ENCODE measurements at regions not wholly inside any gene's neighbourhood (a gene's known extent, or its start where the extent isn't known, plus 50 kb on each side); places are given as distances from the start of the nearest gene placed in this dataset.

GRCh38 chr13:65943024-65943423, 1287.1 kb downstream of the PCDH9 start:
- TF ChIP-seq GABPA (IDR thresholded peaks at IDR 0.05 in 1 of 2, conservative IDR thresholded peaks at IDR 0.05 in 1 of 2) = no peak
- TF ChIP-seq, protein P1, sequence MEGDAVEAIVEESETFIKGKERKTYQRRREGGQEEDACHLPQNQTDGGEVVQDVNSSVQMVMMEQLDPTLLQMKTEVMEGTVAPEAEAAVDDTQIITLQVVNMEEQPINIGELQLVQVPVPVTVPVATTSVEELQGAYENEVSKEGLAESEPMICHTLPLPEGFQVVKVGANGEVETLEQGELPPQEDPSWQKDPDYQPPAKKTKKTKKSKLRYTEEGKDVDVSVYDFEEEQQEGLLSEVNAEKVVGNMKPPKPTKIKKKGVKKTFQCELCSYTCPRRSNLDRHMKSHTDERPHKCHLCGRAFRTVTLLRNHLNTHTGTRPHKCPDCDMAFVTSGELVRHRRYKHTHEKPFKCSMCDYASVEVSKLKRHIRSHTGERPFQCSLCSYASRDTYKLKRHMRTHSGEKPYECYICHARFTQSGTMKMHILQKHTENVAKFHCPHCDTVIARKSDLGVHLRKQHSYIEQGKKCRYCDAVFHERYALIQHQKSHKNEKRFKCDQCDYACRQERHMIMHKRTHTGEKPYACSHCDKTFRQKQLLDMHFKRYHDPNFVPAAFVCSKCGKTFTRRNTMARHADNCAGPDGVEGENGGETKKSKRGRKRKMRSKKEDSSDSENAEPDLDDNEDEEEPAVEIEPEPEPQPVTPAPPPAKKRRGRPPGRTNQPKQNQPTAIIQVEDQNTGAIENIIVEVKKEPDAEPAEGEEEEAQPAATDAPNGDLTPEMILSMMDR (IDR thresholded peaks at IDR 0.05; ENCODE audit: low read depth, low read length, missing input control) = no peak

All from liver (tissue), 3 donors.